GM21447 (cell line): ENCODE measurements at regions not wholly inside any gene's neighbourhood (a gene's known extent, or its start where the extent isn't known, plus 50 kb on each side); places are given as distances from the start of the nearest gene placed in this dataset.
"Not testable (repeated sequence)": the region's sequence is repeated elsewhere in the genome, so short reads cannot be mapped to it uniquely, and the experiment has no call there.

Source experiments
- ATAC-seq: cut with Tn5 transposase; IDR thresholded peaks from one replicate; pipeline ENCODE4 v1.9.1; 2021; ENCODE audit not compliant: unreplicated experiment

GRCh38 chr4:122973465-122973864 is 51.1 kb upstream of the NUDT6 start:
- ATAC-seq, result no peak

DNA sequence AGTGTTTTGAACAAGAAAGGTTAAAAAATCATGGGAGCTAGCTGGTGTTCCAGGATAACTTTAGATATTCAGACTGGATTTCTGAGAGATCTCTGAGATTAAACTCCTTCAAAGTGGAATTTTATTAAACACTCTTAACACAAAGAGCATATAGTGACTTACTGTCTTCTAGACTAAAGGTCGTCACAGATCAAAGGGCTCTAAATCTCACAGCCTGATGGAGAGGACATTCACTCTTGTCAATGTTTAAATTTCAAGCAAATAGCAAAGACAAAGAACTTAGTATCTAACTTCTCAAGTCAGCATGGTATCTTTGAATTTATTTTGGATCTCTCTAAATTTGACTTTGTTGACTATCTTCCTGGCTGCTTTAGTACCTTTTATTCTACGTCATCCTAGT is 53.7 kb upstream of the NUDT6 start:
- ATAC-seq, result no peak

GRCh38 chr4:122977103-122977502 is 54.7 kb upstream of the NUDT6 start:
- no peak for ATAC-seq

GRCh38 chr4:122978109-122978508 is 55.7 kb upstream of the NUDT6 start:
- no peak for ATAC-seq

- ATAC-seq, result no peak
Observed at GRCh38 chr4:122978789-122979188, 56.4 kb upstream of the NUDT6 start.

GRCh38 chr4:122980860-122981259 is 58.5 kb upstream of the NUDT6 start:
- ATAC-seq, result no peak

GRCh38 chr4:122988696-122989095 is 66.3 kb upstream of the NUDT6 start:
- ATAC-seq, result no peak

DNA sequence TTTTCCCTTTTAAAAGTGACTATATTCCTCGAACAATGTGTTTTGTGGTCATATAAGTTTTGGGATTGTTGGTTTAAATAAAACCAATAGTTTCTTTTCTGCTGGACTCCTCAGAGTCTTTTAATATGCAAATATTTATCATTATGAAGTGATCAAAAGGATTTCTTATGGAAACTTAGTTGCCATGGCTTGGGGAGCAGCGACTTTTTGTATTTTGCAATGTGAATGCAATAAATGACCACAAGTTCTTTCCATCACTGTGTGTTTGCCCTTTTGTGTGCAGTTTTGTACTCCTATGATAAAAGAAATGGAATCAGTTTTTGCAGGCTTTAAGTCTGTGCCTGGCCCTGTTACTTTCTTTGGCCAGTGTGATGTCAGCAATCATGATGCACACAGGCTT is 68.5 kb upstream of the NUDT6 start:
- ATAC-seq, result no peak

- ATAC-seq, result no peak
Observed at GRCh38 chr4:122992057-122992456, 69.7 kb upstream of the NUDT6 start.

DNA sequence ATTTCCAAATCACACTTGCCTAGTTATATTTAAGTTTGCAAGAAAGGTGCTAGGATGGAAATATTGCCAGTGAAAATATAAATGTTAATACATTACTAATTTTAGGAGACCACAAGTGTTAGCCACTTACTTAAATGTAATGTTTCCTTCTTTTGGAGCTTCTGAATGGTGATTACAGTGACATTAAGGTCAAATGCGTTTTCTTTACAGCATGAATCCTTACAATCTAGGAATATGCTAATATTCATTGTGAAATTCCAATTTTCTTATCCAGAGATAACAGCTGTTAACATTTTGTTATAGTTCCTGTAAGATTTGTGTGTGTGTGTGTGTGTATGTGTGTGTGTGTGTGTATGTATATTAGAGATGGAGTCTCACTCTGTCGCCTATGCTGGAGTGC is 70.2 kb upstream of the NUDT6 start:
- ATAC-seq, result no peak

GRCh38 chr4:122996350-122996749 is 74.0 kb upstream of the NUDT6 start:
- no peak for ATAC-seq

GRCh38 chr4:122997463-122998101 is 75.2 kb upstream of the NUDT6 start:
- ATAC-seq, result no peak

GRCh38 chr4:123004079-123004478 is 81.7 kb upstream of the NUDT6 start:
- ATAC-seq, result not testable (repeated sequence)

GRCh38 chr4:123005126-123005525 is 82.7 kb upstream of the NUDT6 start:
- not testable (repeated sequence) for ATAC-seq

GRCh38 chr4:123007679-123008078 is 85.3 kb upstream of the NUDT6 start:
- ATAC-seq, result no peak

- ATAC-seq, result not testable (repeated sequence)
Observed at GRCh38 chr4:123012416-123012815, 90.0 kb upstream of the NUDT6 start.

DNA sequence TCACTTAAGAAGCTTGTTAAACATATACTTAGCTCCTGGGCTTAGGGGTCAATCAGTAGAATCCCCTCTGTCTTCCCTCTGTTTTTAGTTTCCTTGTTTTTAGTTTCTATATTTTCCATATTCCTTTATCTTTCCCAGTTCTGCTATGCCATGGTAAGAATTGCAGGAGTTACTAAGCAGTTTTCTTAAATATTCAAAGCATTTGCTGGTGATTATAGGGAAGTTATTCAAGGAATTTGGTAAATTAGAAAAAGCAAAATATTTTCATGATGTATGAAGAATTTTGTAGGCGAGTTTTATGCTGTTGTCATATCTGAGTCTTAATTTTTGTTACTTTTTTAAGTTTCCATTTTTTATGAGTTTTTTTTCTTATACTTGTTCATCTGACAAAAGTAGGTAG is 91.6 kb upstream of the NUDT6 start:
- ATAC-seq, result no peak

GRCh38 chr4:123017078-123017477 is 94.7 kb upstream of the NUDT6 start:
- no peak for ATAC-seq

- no peak for ATAC-seq
Observed at GRCh38 chr4:123017636-123018395, 95.4 kb upstream of the NUDT6 start.

- no peak for ATAC-seq
Observed at GRCh38 chr4:123018396-123018775, 96.0 kb upstream of the NUDT6 start.

- no peak for ATAC-seq
Observed at GRCh38 chr4:123020285-123020684, 97.9 kb upstream of the NUDT6 start.

- no peak for ATAC-seq
Observed at GRCh38 chr4:123023647-123024046, 101.2 kb upstream of the NUDT6 start.

GRCh38 chr4:123024710-123025109 is 102.3 kb upstream of the NUDT6 start:
- no peak for ATAC-seq
